ENCODE measurements at regions not wholly inside any gene's neighbourhood (a gene's known extent, or its start where the extent isn't known, plus 50 kb on each side); places are given as distances from the start of the nearest gene placed in this dataset.
"Not testable (repeated sequence)": the region's sequence is repeated elsewhere in the genome, so short reads cannot be mapped to it uniquely, and the experiment has no call there.

GRCh38 chr18:43964666-43965065 is 687.4 kb upstream of the SYT4 start:
- no peak overlapping the region for H3K27ac ChIP-seq
- no peak for TF ChIP-seq CTCF (conservative IDR thresholded peaks at IDR 0.05)

- no peak overlapping the region for H3K27ac ChIP-seq
- TF ChIP-seq ZFX (IDR thresholded peaks at IDR 0.05) (no peak), CTCF (conservative IDR thresholded peaks at IDR 0.05) (no peak)
Measured at GRCh38 chr18:43965691-43966090, 688.4 kb upstream of the SYT4 start.

GRCh38 chr18:43970656-43971055 is 693.4 kb upstream of the SYT4 start:
- TF ChIP-seq ZFX (IDR thresholded peaks at IDR 0.05) (no peak), CTCF (conservative IDR thresholded peaks at IDR 0.05) (no peak)

GRCh38 chr18:43978174-43978573 is 700.9 kb upstream of the SYT4 start:
- TF ChIP-seq ZFX (IDR thresholded peaks at IDR 0.05) (no peak), CTCF (conservative IDR thresholded peaks at IDR 0.05) (no peak)
- no peak overlapping the region for H3K27ac ChIP-seq

More at GRCh38 chr18:43970656-43971055, 693.4 kb upstream of the SYT4 start:
- no peak overlapping the region for H3K27ac ChIP-seq

GRCh38 chr18:43982582-43982981 is 698.1 kb upstream of the SETBP1 start:
- no peak overlapping the region for H3K27ac ChIP-seq
- TF ChIP-seq CTCF (conservative IDR thresholded peaks at IDR 0.05) (no peak), ZFX (IDR thresholded peaks at IDR 0.05) (no peak)

- not testable (repeated sequence) for H3K27ac ChIP-seq
Measured at GRCh38 chr18:43987061-43987460, 693.6 kb upstream of the SETBP1 start.

GRCh38 chr18:43992741-43993140 is 687.9 kb upstream of the SETBP1 start:
- no peak overlapping the region for H3K27ac ChIP-seq
- TF ChIP-seq ZFX (IDR thresholded peaks at IDR 0.05): no peak
- TF ChIP-seq CTCF (conservative IDR thresholded peaks at IDR 0.05): no peak

- H3K27ac ChIP-seq: no peak overlapping the region
- no peak for TF ChIP-seq ZFX (IDR thresholded peaks at IDR 0.05)
- no peak for TF ChIP-seq CTCF (conservative IDR thresholded peaks at IDR 0.05)
Measured at GRCh38 chr18:43994381-43994780, 686.3 kb upstream of the SETBP1 start.
